Stromal cell of bone marrow (primary cell): ENCODE measurements at regions not wholly inside any gene's neighbourhood (a gene's known extent, or its start where the extent isn't known, plus 50 kb on each side); places are given as distances from the start of the nearest gene placed in this dataset.
"Not testable (repeated sequence)": the region's sequence is repeated elsewhere in the genome, so short reads cannot be mapped to it uniquely, and the experiment has no call there.

Source experiments
- DNase-seq: peaks from one replicate; pipeline ENCODE4 v3.0.0-alpha.2; 2012; ENCODE audit warnings: low read depth

DNA sequence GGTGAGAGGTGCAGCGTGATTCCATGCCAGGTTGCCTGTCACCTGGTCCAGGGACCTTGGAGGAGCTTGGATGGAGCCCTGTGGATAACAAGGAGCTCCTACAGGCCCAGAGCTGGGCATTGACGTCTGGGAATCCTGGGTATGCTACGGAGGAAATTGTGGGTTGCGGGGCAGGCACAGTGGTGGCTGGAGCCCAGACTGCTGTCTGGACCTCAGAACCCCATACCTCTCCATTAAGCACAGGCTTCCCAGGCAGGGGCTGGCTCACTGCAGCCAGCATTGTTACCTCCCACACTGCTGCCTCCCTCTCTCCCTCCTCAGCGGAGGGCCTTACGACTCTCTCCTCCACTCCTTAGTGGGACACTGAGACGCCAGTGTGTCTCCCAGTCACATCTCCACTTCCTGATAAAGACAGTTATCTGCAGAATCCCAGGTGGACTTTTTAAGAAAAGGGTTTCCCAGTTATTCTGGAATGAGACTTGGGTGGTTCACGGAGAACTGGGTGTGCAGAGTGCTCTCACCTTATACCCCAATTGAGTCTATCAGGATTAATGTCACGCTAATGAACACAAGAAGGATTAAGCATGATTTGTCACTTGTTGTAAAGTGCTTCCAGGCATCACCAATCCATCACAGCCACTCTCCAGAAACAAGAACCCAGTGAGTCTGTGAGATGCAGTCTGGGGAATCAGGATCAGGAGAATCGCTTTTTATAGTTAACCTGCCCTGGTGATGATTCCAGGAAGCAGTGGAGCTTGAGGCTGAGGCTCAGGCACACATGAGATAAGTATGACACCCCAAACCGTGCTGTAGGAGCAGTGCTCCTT, 309.4 kb downstream of the RPS24 start:
- no peak for DNase-seq

- DNase-seq: not testable (repeated sequence)
Measured at GRCh38 chr10:78344257-78344656, 310.6 kb downstream of the RPS24 start.

DNA sequence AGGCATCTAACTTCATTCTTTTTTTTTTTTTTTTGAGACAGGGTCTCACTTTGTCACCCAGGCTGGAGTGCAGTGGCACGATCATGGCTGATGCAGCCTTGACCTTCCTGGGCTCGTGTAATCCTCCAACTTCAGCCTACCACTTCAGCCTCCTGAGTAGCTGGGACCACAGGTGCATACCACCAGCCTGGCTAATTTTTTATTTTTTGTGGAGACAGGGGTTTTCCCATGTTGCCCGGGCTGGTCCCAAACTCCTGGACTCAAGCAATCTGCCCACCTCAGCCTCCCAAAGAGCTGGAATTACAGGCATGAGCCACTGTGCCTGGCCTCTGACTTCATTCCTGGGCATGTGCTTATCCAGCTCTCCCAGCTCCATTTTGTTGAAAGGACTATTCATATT, 311.9 kb downstream of the RPS24 start:
- DNase-seq: not testable (repeated sequence)

GRCh38 chr10:78346721-78347120, 313.1 kb downstream of the RPS24 start:
- DNase-seq: no peak

- no peak for DNase-seq
Measured at GRCh38 chr10:78348411-78349164, 314.9 kb downstream of the RPS24 start.

- no peak for DNase-seq
Measured at GRCh38 chr10:78349165-78349516, 315.5 kb downstream of the RPS24 start.

DNA sequence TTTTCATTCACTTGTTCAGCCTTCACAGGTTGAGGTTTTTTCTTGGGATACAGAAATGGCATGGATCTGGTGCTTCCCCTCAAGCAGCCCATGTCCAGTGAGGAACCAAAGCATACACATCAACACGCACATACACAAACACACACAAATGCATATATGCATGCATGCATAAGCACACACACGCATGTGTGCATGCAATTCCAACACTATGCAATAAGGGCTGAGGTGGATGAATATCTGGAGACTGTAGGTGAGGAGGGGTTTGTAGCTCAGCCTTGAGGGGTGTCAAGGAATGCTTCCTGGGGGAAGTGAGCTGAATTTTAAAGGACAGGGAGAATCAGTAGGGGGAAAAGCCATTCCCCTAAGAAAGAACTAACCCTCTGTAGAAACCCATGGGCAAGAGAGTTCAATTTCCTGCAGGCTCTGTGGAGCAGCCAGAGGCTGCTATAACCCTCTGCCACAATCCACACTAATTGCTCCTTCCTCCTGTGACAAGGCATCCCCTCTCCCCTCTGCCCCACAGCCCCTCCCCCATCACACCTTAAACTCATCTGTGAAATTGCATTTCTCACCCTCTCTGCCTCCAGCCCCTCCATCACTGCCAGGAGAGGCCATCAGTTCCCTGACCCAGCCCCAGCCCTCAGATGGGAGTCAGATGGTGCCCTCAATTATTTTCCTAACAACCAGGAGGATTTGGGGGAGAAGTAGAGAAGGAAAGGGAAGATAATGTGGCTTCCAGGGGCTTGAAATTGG, 316.4 kb downstream of the RPS24 start:
- DNase-seq: no peak

DNA sequence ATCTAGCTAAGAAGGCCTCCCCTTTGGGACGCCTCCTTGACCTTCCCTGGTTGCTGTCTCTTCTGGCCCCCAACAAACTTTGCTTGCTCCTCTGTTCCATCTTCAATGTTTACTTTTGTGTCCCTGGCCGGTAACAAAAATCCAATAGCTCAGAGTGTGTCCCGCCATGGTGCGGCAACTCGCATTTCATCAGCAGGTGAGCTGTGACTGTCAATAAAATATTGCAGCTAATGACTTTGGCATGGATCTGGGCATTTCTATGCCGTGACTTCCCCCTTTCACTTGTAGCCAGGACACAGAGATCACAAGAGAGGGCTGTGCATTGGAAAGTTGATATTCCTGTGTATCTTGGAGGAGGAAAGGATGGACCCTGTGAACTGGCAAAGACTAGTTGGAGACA, 317.6 kb downstream of the RPS24 start:
- no peak for DNase-seq

GRCh38 chr10:78351809-78352208, 318.1 kb downstream of the RPS24 start:
- no peak for DNase-seq

DNA sequence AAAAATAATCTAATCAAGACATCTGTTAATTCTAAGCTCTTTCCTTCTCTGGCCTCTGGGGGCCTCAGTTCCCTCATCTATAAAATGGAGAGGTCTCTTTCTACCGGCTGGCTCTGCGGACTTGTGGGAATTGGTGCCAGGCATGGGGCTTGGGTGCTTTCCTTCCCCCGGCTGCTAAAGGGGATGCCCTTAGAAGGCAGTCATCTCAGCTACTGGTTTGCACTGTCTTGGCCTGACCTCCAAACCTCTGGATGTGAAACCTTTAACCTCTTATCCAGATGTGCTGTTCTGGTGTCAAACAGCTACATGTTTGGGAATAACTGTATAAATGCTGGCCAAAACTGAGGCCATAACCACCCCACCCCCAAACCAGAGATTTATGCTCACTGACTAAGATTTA, 320.0 kb downstream of the RPS24 start:
- no peak for DNase-seq

GRCh38 chr10:78354101-78354500, 320.4 kb downstream of the RPS24 start:
- no peak for DNase-seq

GRCh38 chr10:78356291-78356900, 322.7 kb downstream of the RPS24 start:
- no peak for DNase-seq

- no peak for DNase-seq
Measured at GRCh38 chr10:78357141-78358063, 323.7 kb downstream of the RPS24 start.

- DNase-seq: no peak
Measured at GRCh38 chr10:78358351-78358750, 324.7 kb downstream of the RPS24 start.

- no peak for DNase-seq
Measured at GRCh38 chr10:78358982-78359381, 325.3 kb downstream of the RPS24 start.

DNA sequence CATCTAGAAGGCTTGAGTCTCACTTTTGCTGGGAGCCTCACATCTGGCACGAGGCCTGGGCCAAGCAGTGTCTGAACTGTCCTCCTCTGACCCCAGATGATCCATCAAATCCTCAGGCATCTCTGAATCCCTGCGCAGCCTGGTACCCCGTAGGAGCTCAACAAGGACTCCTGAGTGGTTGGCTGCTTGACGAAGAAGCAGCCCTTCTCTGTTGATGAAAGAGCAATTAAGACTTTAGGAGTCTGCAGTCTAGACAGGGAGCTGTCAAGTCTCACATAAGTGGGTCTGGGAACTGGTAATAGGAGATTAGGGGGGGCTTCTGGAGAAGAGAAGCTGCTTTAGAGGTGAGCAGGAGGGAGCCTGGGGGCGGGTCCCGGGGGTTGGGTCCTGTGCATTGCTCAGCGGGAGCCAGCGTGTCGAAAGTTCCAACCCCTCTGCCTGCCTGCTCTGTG, 326.0 kb downstream of the RPS24 start:
- no peak for DNase-seq

GRCh38 chr10:78360284-78360683, 326.6 kb downstream of the RPS24 start:
- DNase-seq: no peak

DNA sequence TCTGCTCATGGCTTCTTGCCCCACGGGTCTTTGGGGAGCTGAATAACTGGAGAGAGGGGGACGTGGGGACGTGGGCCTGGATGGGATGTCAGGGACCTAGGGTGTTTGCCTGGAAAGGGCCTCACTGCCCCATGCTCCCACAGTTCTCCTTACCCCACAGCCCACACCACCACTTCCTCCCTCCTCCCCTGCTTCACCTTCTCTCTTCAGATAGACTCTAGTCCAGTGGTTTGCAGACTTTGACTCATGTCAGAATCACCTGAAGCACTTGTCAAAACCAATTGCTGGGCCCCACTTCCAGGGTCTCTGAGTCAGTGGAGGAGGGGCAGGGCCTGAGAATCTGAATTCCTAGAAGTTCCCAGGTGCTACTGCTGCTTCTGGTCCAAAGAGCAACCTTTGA, 327.4 kb downstream of the RPS24 start:
- no peak for DNase-seq

GRCh38 chr10:78362406-78363022, 328.9 kb downstream of the RPS24 start:
- DNase-seq: no peak

DNA sequence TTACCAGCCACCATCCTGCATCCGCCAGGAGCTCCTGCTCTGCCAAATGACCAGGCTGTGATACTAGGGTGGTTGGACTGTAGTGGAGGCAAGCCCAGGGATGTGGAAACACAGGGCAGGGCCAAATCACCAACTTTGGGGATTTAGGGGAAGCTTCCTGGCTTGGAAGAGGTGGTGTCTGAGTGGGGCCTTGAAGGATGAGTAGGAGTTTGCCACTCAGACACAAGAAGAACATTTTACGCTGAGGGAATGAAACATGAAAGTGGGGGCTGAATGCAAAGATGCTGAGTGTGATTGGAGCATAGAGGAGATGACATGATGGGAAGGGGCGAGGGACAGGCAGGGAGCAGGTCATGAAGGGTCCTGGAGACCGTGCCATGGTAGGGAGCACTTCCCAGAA, 329.5 kb downstream of the RPS24 start:
- no peak for DNase-seq

GRCh38 chr10:78365694-78366093, 332.0 kb downstream of the RPS24 start:
- DNase-seq: no peak
